HUDEP-2 (cell line): ENCODE measurements at regions not wholly inside any gene's neighbourhood (a gene's known extent, or its start where the extent isn't known, plus 50 kb on each side); places are given as distances from the start of the nearest gene placed in this dataset.

Experiments used
- DNase-seq, 76 experiments: peaks; one replicate each; lab custom pipeline; 2025; ENCODE audit not compliant: unreplicated experiment in 76 of 76; lab: John Stamatoyannopoulos, UW

- DNase-seq = no peak
Observed at GRCh38 chr6:109315341-109316110, 66.7 kb downstream of the CD164 start.

- no peak for DNase-seq
Observed at GRCh38 chr6:109314313-109314712, 68.0 kb downstream of the CD164 start.

GRCh38 chr6:109313139-109313538 is 69.1 kb downstream of the CD164 start:
- no peak for DNase-seq

GRCh38 chr6:109311471-109311870 is 70.8 kb downstream of the CD164 start:
- no peak for DNase-seq

- no peak for DNase-seq
Observed at GRCh38 chr6:109309917-109310316, 72.3 kb downstream of the CD164 start.

GRCh38 chr6:109308018-109308492 is 74.2 kb downstream of the CD164 start:
- DNase-seq = peak in 74 of 76 experiments; percentile 28 to 98 (median 84)

GRCh38 chr6:109306733-109307132 is 75.5 kb downstream of the CD164 start:
- peak in 10 of 76 experiments; percentile 20 to 52 (median 32) for DNase-seq

- peak in 1 of 76 experiments; percentile 53 for DNase-seq
Observed at GRCh38 chr6:109305028-109305427, 77.2 kb downstream of the CD164 start.

GRCh38 chr6:109304284-109305015 is 77.8 kb downstream of the CD164 start:
- DNase-seq = peak in 74 of 76 experiments; percentile 38 to 97 (median 78)

GRCh38 chr6:109303640-109304283 is 78.5 kb downstream of the CD164 start:
- DNase-seq = peak in 59 of 76 experiments; percentile 23 to 86 (median 50)

- DNase-seq = no peak
Observed at GRCh38 chr6:109303164-109303563, 79.1 kb downstream of the CD164 start.

GRCh38 chr6:109302176-109302575 is 80.1 kb downstream of the CD164 start:
- no peak for DNase-seq

GRCh38 chr6:109301418-109301817 is 80.8 kb downstream of the CD164 start:
- no peak for DNase-seq

- DNase-seq = no peak
Observed at GRCh38 chr6:109300874-109301273, 81.4 kb downstream of the CD164 start.

GRCh38 chr6:109299776-109300564 is 82.3 kb downstream of the CD164 start:
- peak in 3 of 76 experiments; percentile 18 to 47 (median 34) for DNase-seq

GRCh38 chr6:109299265-109299607 is 83.0 kb downstream of the CD164 start:
- no peak for DNase-seq

- DNase-seq = no peak
Observed at GRCh38 chr6:109298605-109299264, 83.5 kb downstream of the CD164 start.

GRCh38 chr6:109297406-109298110 is 84.7 kb downstream of the CD164 start:
- no peak for DNase-seq

GRCh38 chr6:109296971-109297372 is 85.3 kb downstream of the CD164 start:
- DNase-seq = no peak
